ENCODE measurements at regions not wholly inside any gene's neighbourhood (a gene's known extent, or its start where the extent isn't known, plus 50 kb on each side); places are given as distances from the start of the nearest gene placed in this dataset.

- TF ChIP-seq, protein P1, sequence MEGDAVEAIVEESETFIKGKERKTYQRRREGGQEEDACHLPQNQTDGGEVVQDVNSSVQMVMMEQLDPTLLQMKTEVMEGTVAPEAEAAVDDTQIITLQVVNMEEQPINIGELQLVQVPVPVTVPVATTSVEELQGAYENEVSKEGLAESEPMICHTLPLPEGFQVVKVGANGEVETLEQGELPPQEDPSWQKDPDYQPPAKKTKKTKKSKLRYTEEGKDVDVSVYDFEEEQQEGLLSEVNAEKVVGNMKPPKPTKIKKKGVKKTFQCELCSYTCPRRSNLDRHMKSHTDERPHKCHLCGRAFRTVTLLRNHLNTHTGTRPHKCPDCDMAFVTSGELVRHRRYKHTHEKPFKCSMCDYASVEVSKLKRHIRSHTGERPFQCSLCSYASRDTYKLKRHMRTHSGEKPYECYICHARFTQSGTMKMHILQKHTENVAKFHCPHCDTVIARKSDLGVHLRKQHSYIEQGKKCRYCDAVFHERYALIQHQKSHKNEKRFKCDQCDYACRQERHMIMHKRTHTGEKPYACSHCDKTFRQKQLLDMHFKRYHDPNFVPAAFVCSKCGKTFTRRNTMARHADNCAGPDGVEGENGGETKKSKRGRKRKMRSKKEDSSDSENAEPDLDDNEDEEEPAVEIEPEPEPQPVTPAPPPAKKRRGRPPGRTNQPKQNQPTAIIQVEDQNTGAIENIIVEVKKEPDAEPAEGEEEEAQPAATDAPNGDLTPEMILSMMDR (IDR thresholded peaks at IDR 0.05) = no peak
- no peak for TF ChIP-seq POLR2AphosphoS5 (IDR thresholded peaks at IDR 0.05)
- TF ChIP-seq POLR2A (IDR thresholded peaks at IDR 0.05) = no peak
These were observed 372.3 kb upstream of the TGFBR2 start for GRCh38 chr3:30233913-30234646.
